Upper lobe of left lung (tissue), 4 donors: ENCODE measurements at regions not wholly inside any gene's neighbourhood (a gene's known extent, or its start where the extent isn't known, plus 50 kb on each side); places are given as distances from the start of the nearest gene placed in this dataset.

Source experiments
- EP300 ChIP-seq, 4 donors: sonication (generic); formaldehyde crosslinking; IDR thresholded peaks; one replicate each; pipeline ENCODE4 v1.5.1; 2017; ENCODE audit warnings: antibody characterized with exemption in 4 of 4, control low read depth in 2 of 4
- POLR2A ChIP-seq, 4 donors: fragments of 450-650 bp; IDR thresholded peaks; one replicate each; pipeline ENCODE4 v1.5.1; 2016 to 2017; ENCODE audit warnings: antibody characterized with exemption in 4 of 4, mild to moderate bottlenecking in 2 of 4
- POLR2AphosphoS5 ChIP-seq, 2 donors: sonication (generic); formaldehyde crosslinking; IDR thresholded peaks; one replicate each; pipeline ENCODE4 v1.5.1; 2017; ENCODE audit warnings: antibody characterized with exemption in 2 of 2
- TF ChIP-seq, protein P1 (sequence below), 6 experiments: fragments of 450-650 bp in 4 of 6; fragments of 200-600 bp in 2 of 6; sonication (generic) in 2 of 6; IDR thresholded peaks; one replicate each; pipeline ENCODE4 v1.5.1; 2016 to 2019; ENCODE audit warnings: antibody characterized with exemption in 6 of 6

DNA sequence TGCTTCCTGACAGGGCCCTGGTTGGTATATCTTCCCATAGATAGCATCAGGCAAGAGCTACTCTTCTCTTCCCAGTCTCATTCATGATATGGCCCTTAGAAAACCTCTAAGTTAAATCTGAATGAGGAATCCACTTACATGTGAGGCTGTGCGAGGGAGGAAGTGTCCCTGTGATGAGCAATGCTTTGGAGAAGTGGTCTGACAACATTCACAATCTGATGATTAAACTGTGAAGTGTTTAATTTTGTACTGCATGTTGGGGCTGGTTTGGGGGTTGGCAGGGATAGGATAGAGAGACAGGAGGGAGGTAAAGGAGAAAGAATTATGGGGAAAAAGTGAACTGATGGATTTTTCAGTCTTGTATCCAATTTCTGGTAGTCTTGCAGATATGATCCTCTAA lies 421.2 kb upstream of the DAB1 start:
- TF ChIP-seq, protein P1, sequence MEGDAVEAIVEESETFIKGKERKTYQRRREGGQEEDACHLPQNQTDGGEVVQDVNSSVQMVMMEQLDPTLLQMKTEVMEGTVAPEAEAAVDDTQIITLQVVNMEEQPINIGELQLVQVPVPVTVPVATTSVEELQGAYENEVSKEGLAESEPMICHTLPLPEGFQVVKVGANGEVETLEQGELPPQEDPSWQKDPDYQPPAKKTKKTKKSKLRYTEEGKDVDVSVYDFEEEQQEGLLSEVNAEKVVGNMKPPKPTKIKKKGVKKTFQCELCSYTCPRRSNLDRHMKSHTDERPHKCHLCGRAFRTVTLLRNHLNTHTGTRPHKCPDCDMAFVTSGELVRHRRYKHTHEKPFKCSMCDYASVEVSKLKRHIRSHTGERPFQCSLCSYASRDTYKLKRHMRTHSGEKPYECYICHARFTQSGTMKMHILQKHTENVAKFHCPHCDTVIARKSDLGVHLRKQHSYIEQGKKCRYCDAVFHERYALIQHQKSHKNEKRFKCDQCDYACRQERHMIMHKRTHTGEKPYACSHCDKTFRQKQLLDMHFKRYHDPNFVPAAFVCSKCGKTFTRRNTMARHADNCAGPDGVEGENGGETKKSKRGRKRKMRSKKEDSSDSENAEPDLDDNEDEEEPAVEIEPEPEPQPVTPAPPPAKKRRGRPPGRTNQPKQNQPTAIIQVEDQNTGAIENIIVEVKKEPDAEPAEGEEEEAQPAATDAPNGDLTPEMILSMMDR (IDR thresholded peaks at IDR 0.05), result no peak
- TF ChIP-seq POLR2AphosphoS5 (IDR thresholded peaks at IDR 0.05) (no peak), POLR2A (IDR thresholded peaks at IDR 0.05) (no peak), EP300 (IDR thresholded peaks at IDR 0.05) (no peak)
